ENCODE measurements at regions not wholly inside any gene's neighbourhood (a gene's known extent, or its start where the extent isn't known, plus 50 kb on each side); places are given as distances from the start of the nearest gene placed in this dataset.

GRCh38 chr1:221573756-221574155 lies 168.1 kb downstream of the DUSP10 start (continued):
- TF ChIP-seq CREB5 (CRISPR knock-in tag; IDR thresholded peaks at IDR 0.05; ENCODE audit: low read depth): no peak
- TF ChIP-seq ARNTL (CRISPR knock-in tag; IDR thresholded peaks at IDR 0.05; ENCODE audit: borderline replicate concordance, low read depth): no peak
- TF ChIP-seq CSDC2 (CRISPR knock-in tag; IDR thresholded peaks at IDR 0.05): no peak
- no peak for TF ChIP-seq PATZ1 (CRISPR knock-in tag; IDR thresholded peaks at IDR 0.05; ENCODE audit: borderline replicate concordance)
- no peak for TF ChIP-seq ZNF70 (CRISPR knock-in tag; IDR thresholded peaks at IDR 0.05)
- no peak for TF ChIP-seq OSR1 (CRISPR knock-in tag; IDR thresholded peaks at IDR 0.05)

- ATAC-seq: 0 out of 3 replicates have a peak, but pooled peaks have one; percentile 27
- TF ChIP-seq ZNF565 (CRISPR knock-in tag; conservative IDR thresholded peaks at IDR 0.05; ENCODE audit: low read depth): no peak
- TF ChIP-seq ZFP3 (CRISPR knock-in tag; IDR thresholded peaks at IDR 0.05): no peak
- no peak for TF ChIP-seq PATZ1 (CRISPR knock-in tag; IDR thresholded peaks at IDR 0.05; ENCODE audit: borderline replicate concordance)
- TF ChIP-seq CSDC2 (CRISPR knock-in tag; IDR thresholded peaks at IDR 0.05): no peak
- no peak for TF ChIP-seq SNAI2 (CRISPR knock-in tag; IDR thresholded peaks at IDR 0.05)
- no peak for TF ChIP-seq CREB5 (CRISPR knock-in tag; IDR thresholded peaks at IDR 0.05; ENCODE audit: low read depth)
- no peak for TF ChIP-seq ZNF70 (CRISPR knock-in tag; IDR thresholded peaks at IDR 0.05)
- no peak for TF ChIP-seq ESRRG (CRISPR knock-in tag; IDR thresholded peaks at IDR 0.05)
- no peak for TF ChIP-seq ZNF8 (CRISPR knock-in tag; IDR thresholded peaks at IDR 0.05)
- no peak for TF ChIP-seq TSHZ2 (CRISPR knock-in tag; IDR thresholded peaks at IDR 0.05)
These were observed 167.4 kb downstream of the DUSP10 start for GRCh38 chr1:221574529-221574928.

- no peak for ATAC-seq
- TF ChIP-seq ZNF8 (CRISPR knock-in tag; IDR thresholded peaks at IDR 0.05) (no peak), BACH2 (CRISPR knock-in tag; IDR thresholded peaks at IDR 0.05; ENCODE audit: borderline replicate concordance) (no peak), RARB (CRISPR knock-in tag; IDR thresholded peaks at IDR 0.05) (no peak), ZFP3 (CRISPR knock-in tag; IDR thresholded peaks at IDR 0.05) (no peak), ISL1 (CRISPR knock-in tag; IDR thresholded peaks at IDR 0.05) (no peak), CSRNP3 (CRISPR knock-in tag; IDR thresholded peaks at IDR 0.05) (no peak), ZC3H10 (CRISPR knock-in tag; IDR thresholded peaks at IDR 0.05) (no peak), CSDC2 (CRISPR knock-in tag; IDR thresholded peaks at IDR 0.05) (no peak), PPARA (CRISPR knock-in tag; IDR thresholded peaks at IDR 0.05; ENCODE audit: borderline replicate concordance) (no peak), POU6F1 (CRISPR knock-in tag; IDR thresholded peaks at IDR 0.05; ENCODE audit: borderline replicate concordance, low read depth) (no peak)
These were observed 166.3 kb downstream of the DUSP10 start for GRCh38 chr1:221575605-221576004.
